DOHH2 (cell line): ENCODE measurements at regions not wholly inside any gene's neighbourhood (a gene's known extent, or its start where the extent isn't known, plus 50 kb on each side); places are given as distances from the start of the nearest gene placed in this dataset.

Experiments used
- CTCF ChIP-seq: fragments of 200-600 bp; sonication (generic); IDR thresholded peaks from one replicate; pipeline ENCODE4 v1.5.1; 2014; ENCODE audit warnings: antibody characterized with exemption, mild to moderate bottlenecking, low read depth, low read length; ENCODE audit not compliant: poor library complexity, severe bottlenecking
- EZH2phosphoT487 ChIP-seq: fragments of 200-600 bp; sonication (generic); IDR thresholded peaks from 2 replicates; pipeline ENCODE4 v1.6.1; 2017; ENCODE audit warnings: borderline replicate concordance, mild to moderate bottlenecking, antibody characterized with exemption, low read length, moderate library complexity, mixed read lengths

- TF ChIP-seq CTCF (no peak), EZH2phosphoT487 (no peak)
Observed at GRCh38 chr12:42732908-42733411, 143.4 kb upstream of the PRICKLE1 start.
